OCI-LY7 (cell line): ENCODE measurements at regions not wholly inside any gene's neighbourhood (a gene's known extent, or its start where the extent isn't known, plus 50 kb on each side); places are given as distances from the start of the nearest gene placed in this dataset.

Experiments used
- EZH2phosphoT487 ChIP-seq: fragments of 200-600 bp; sonication (generic); IDR thresholded peaks from 2 replicates; pipeline ENCODE4 v1.6.1; 2018; ENCODE audit warnings: low read depth, borderline replicate concordance, mild to moderate bottlenecking, mixed run types, antibody characterized with exemption, low read length, moderate library complexity, mixed read lengths
- TF ChIP-seq, protein P1 (sequence below): fragments of 200-600 bp; sonication (generic); conservative IDR thresholded peaks from 2 replicates; pipeline ENCODE4 v1.5.1; 2014; ENCODE audit warnings: mild to moderate bottlenecking, antibody characterized with exemption, low read length, moderate library complexity, mixed read lengths

DNA sequence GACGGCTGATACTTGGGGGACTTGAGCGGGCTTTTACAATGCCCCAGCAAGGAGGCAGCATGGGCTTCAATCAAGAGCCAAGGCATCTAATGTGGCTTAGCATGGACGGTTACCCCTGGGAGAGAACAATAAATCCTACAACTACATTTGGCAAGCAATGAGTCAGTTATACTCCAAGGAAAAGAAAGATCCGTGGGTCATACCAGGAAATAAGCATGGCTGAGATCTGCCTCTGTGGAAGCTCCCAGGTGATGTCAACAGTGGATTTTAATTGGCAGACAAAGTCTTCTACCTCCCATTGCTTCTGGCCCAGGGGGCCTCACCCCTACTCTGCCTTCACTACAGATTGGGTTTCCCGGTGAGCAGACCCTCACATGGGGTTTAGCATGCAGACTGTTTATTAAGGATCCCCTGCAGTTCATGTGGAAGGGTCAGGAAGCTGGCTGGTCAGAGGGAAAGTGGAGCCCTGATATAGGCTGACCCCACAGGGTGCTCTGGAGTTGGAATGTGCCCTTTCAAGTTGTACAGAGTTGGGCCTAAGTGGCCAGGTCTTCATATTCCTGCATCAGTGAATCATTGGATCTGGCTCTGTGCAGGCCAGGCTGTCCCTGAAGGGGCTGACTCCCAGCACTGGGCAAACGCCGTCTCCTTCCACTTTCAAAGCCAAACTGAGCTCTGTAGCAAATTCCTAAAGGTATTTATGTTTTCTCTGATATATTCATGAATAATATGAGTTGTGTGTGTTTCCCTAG lies 91.3 kb upstream of the GGTLC1 start:
- TF ChIP-seq, protein P1, sequence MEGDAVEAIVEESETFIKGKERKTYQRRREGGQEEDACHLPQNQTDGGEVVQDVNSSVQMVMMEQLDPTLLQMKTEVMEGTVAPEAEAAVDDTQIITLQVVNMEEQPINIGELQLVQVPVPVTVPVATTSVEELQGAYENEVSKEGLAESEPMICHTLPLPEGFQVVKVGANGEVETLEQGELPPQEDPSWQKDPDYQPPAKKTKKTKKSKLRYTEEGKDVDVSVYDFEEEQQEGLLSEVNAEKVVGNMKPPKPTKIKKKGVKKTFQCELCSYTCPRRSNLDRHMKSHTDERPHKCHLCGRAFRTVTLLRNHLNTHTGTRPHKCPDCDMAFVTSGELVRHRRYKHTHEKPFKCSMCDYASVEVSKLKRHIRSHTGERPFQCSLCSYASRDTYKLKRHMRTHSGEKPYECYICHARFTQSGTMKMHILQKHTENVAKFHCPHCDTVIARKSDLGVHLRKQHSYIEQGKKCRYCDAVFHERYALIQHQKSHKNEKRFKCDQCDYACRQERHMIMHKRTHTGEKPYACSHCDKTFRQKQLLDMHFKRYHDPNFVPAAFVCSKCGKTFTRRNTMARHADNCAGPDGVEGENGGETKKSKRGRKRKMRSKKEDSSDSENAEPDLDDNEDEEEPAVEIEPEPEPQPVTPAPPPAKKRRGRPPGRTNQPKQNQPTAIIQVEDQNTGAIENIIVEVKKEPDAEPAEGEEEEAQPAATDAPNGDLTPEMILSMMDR: no peak
- TF ChIP-seq EZH2phosphoT487: no peak
